WTC11 (cell line): ENCODE measurements at regions not wholly inside any gene's neighbourhood (a gene's known extent, or its start where the extent isn't known, plus 50 kb on each side); places are given as distances from the start of the nearest gene placed in this dataset.

Experiments used
- ATAC-seq: fragments of 200-7000 bp; cut with Tn5 transposase; 2 replicates; pipeline ENCODE4 v1.10.0; 2021; ENCODE audit warnings: mild to moderate bottlenecking, moderate library complexity
- CTCF ChIA-PET: fragments of 300-600 bp; sonication (Branson Sonifier 250); formaldehyde crosslinking; loops from one replicate; lab custom pipeline; 2021; ENCODE audit warnings: antibody characterized with exemption; lab: Charles Lee
- POLR2A ChIA-PET: fragments of 350-600 bp; sonication (Branson Sonifier 250); formaldehyde crosslinking; loops from one replicate; lab custom pipeline; 2021; ENCODE audit warnings: antibody characterized with exemption; lab: Charles Lee
- DNase-seq: peaks from one replicate; pipeline ENCODE4 v3.0.0; 2021; ENCODE audit warnings: low spot score
- H3K27ac Mint-ChIP-seq: 2 replicates; pipeline ENCODE4 v1.8.0; 2021; ENCODE audit warnings: mixed read lengths
- H3K27me3 Mint-ChIP-seq: 2 replicates; pipeline ENCODE4 v1.8.0; 2021; ENCODE audit warnings: low read depth, mild to moderate bottlenecking, moderate library complexity, mixed read lengths
- H3K36me3 Mint-ChIP-seq: 2 replicates; pipeline ENCODE4 v1.8.0; 2021; ENCODE audit warnings: mixed read lengths
- H3K4me1 Mint-ChIP-seq: 2 replicates; pipeline ENCODE4 v1.8.0; 2022; ENCODE audit warnings: mixed read lengths
- H3K4me3 Mint-ChIP-seq: 2 replicates; pipeline ENCODE4 v1.8.0; 2021; ENCODE audit warnings: mild to moderate bottlenecking, moderate library complexity, mixed read lengths
- H3K9me3 Mint-ChIP-seq: 2 replicates; pipeline ENCODE4 v1.8.0; 2021; ENCODE audit warnings: mixed read lengths
- ATF1 ChIP-seq: sonication (generic); formaldehyde crosslinking; IDR thresholded peaks from 2 replicates; pipeline ENCODE4 v1.8.1; 2023; ENCODE audit warnings: mild to moderate bottlenecking, moderate library complexity, missing genetic modification reagents
- FOXP1 ChIP-seq: sonication (generic); formaldehyde crosslinking; IDR thresholded peaks from 2 replicates; pipeline ENCODE4 v1.8.0; 2022; ENCODE audit warnings: missing genetic modification reagents, mild to moderate bottlenecking, moderate library complexity, borderline replicate concordance
- GABPB1 ChIP-seq: sonication (generic); formaldehyde crosslinking; IDR thresholded peaks from 2 replicates; pipeline ENCODE4 v1.8.1; 2023; ENCODE audit warnings: mild to moderate bottlenecking, missing genetic modification reagents
- GTF2I ChIP-seq: fragments of 250-450 bp; sonication (Bioruptor Pico); conservative IDR thresholded peaks from 2 replicates; pipeline ENCODE4 v1.4.0; 2021; ENCODE audit warnings: mild to moderate bottlenecking
- MXD4 ChIP-seq: fragments of 250-450 bp; sonication (Bioruptor Pico); IDR thresholded peaks from 2 replicates; pipeline ENCODE4 v1.8.0; 2021; ENCODE audit warnings: mild to moderate bottlenecking, moderate library complexity, borderline replicate concordance
- SMAD3 ChIP-seq: sonication (generic); formaldehyde crosslinking; IDR thresholded peaks from 2 replicates; pipeline ENCODE4 v1.8.0; 2022; ENCODE audit warnings: missing genetic modification reagents, mild to moderate bottlenecking, borderline replicate concordance
- SOX15 ChIP-seq: fragments of 250-450 bp; sonication (Bioruptor Pico); IDR thresholded peaks from 2 replicates; pipeline ENCODE4 v1.9.0; 2021; ENCODE audit warnings: mild to moderate bottlenecking
- TEAD1 ChIP-seq: sonication (generic); formaldehyde crosslinking; IDR thresholded peaks from 2 replicates; pipeline ENCODE4 v1.8.0; 2022; ENCODE audit warnings: mild to moderate bottlenecking, missing genetic modification reagents
- TP53 ChIP-seq: sonication (generic); formaldehyde crosslinking; IDR thresholded peaks from 2 replicates; pipeline ENCODE4 v1.8.1; 2023; ENCODE audit warnings: mild to moderate bottlenecking, missing genetic modification reagents
- ZNF219 ChIP-seq: sonication (generic); formaldehyde crosslinking; IDR thresholded peaks from 2 replicates; pipeline ENCODE4 v1.8.0; 2023; ENCODE audit warnings: missing genetic modification reagents, mild to moderate bottlenecking, borderline replicate concordance
- ZNF423 ChIP-seq: fragments of 250-450 bp; sonication (Bioruptor Pico); IDR thresholded peaks from 2 replicates; pipeline ENCODE4 v2.1.2; 2022; ENCODE audit warnings: mild to moderate bottlenecking, moderate library complexity
- ZNF671 ChIP-seq: fragments of 250-450 bp; sonication (Bioruptor Pico); IDR thresholded peaks from 2 replicates; pipeline ENCODE4 v1.8.0; 2021; ENCODE audit warnings: mild to moderate bottlenecking
- TF ChIP-seq, protein P1 (sequence below): sonication (generic); formaldehyde crosslinking; IDR thresholded peaks from 2 replicates; pipeline ENCODE4 v1.8.1; 2023; ENCODE audit warnings: mild to moderate bottlenecking, missing genetic modification reagents
- TF ChIP-seq, protein P2 (sequence below): fragments of 250-450 bp; sonication (Bioruptor Pico); IDR thresholded peaks from 2 replicates; pipeline ENCODE4 v2.1.2; 2022; ENCODE audit warnings: mild to moderate bottlenecking, moderate library complexity
- TF ChIP-seq, protein P3 (sequence below): fragments of 250-450 bp; sonication (Bioruptor Pico); IDR thresholded peaks from 2 replicates; pipeline ENCODE4 v1.9.0; 2021; ENCODE audit warnings: mild to moderate bottlenecking, borderline replicate concordance
- TF ChIP-seq, protein P4 (sequence below): sonication (generic); formaldehyde crosslinking; IDR thresholded peaks from 2 replicates; pipeline ENCODE4 v1.8.1; 2022; ENCODE audit warnings: missing genetic modification reagents, borderline replicate concordance
- TF ChIP-seq, protein P5 (sequence below): sonication (generic); formaldehyde crosslinking; IDR thresholded peaks from 2 replicates; pipeline ENCODE4 v1.8.1; 2023; ENCODE audit warnings: mild to moderate bottlenecking, missing genetic modification reagents, moderate library complexity
- TF ChIP-seq, protein P6 (sequence below): sonication (generic); formaldehyde crosslinking; IDR thresholded peaks from 2 replicates; pipeline ENCODE4 v1.8.1; 2022; ENCODE audit warnings: low read depth, missing genetic modification reagents, borderline replicate concordance
- TF ChIP-seq, protein P7 (sequence below): sonication (generic); formaldehyde crosslinking; IDR thresholded peaks from 2 replicates; pipeline ENCODE4 v1.8.1; 2023; ENCODE audit warnings: mild to moderate bottlenecking, missing genetic modification reagents
- TF ChIP-seq, protein P8 (sequence below): sonication (generic); formaldehyde crosslinking; IDR thresholded peaks from 2 replicates; pipeline ENCODE4 v1.8.0; 2022; ENCODE audit warnings: mild to moderate bottlenecking, missing genetic modification reagents

DNA sequence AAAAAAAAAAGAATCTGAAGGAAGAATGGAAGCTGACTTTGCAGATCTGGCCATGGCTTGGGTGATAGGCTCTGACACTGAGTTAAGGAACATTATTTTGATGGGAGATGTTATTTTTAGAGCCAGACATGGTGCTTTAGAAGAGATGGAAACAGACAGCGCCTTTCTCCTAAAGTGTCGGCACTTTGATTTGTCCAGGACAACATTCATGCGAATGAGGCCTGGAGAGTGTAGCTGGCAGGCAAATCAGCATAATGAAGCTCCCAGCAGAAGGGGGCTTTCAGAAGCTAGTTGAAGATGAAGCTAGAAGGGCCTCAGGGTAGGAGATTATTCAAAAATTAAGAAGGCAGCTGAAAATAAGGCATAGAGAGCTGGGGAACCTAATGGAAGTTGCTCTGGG, 397.7 kb downstream of the RWDD3 start (continued):
- no peak for TF ChIP-seq SMAD3 (CRISPR knock-in tag)
- TF ChIP-seq TP53: no peak
- TF ChIP-seq MXD4: no peak
- no peak for TF ChIP-seq FOXP1
- TF ChIP-seq, protein P1, sequence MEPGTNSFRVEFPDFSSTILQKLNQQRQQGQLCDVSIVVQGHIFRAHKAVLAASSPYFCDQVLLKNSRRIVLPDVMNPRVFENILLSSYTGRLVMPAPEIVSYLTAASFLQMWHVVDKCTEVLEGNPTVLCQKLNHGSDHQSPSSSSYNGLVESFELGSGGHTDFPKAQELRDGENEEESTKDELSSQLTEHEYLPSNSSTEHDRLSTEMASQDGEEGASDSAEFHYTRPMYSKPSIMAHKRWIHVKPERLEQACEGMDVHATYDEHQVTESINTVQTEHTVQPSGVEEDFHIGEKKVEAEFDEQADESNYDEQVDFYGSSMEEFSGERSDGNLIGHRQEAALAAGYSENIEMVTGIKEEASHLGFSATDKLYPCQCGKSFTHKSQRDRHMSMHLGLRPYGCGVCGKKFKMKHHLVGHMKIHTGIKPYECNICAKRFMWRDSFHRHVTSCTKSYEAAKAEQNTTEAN (CRISPR knock-in tag): no peak
- no peak for TF ChIP-seq ZNF219
- TF ChIP-seq, protein P2, sequence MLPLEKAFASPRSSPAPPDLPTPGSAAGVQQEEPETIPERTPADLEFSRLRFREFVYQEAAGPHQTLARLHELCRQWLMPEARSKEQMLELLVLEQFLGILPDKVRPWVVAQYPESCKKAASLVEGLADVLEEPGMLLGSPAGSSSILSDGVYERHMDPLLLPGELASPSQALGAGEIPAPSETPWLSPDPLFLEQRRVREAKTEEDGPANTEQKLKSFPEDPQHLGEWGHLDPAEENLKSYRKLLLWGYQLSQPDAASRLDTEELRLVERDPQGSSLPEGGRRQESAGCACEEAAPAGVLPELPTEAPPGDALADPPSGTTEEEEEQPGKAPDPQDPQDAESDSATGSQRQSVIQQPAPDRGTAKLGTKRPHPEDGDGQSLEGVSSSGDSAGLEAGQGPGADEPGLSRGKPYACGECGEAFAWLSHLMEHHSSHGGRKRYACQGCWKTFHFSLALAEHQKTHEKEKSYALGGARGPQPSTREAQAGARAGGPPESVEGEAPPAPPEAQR (CRISPR knock-in tag): no peak
- TF ChIP-seq, protein P3, sequence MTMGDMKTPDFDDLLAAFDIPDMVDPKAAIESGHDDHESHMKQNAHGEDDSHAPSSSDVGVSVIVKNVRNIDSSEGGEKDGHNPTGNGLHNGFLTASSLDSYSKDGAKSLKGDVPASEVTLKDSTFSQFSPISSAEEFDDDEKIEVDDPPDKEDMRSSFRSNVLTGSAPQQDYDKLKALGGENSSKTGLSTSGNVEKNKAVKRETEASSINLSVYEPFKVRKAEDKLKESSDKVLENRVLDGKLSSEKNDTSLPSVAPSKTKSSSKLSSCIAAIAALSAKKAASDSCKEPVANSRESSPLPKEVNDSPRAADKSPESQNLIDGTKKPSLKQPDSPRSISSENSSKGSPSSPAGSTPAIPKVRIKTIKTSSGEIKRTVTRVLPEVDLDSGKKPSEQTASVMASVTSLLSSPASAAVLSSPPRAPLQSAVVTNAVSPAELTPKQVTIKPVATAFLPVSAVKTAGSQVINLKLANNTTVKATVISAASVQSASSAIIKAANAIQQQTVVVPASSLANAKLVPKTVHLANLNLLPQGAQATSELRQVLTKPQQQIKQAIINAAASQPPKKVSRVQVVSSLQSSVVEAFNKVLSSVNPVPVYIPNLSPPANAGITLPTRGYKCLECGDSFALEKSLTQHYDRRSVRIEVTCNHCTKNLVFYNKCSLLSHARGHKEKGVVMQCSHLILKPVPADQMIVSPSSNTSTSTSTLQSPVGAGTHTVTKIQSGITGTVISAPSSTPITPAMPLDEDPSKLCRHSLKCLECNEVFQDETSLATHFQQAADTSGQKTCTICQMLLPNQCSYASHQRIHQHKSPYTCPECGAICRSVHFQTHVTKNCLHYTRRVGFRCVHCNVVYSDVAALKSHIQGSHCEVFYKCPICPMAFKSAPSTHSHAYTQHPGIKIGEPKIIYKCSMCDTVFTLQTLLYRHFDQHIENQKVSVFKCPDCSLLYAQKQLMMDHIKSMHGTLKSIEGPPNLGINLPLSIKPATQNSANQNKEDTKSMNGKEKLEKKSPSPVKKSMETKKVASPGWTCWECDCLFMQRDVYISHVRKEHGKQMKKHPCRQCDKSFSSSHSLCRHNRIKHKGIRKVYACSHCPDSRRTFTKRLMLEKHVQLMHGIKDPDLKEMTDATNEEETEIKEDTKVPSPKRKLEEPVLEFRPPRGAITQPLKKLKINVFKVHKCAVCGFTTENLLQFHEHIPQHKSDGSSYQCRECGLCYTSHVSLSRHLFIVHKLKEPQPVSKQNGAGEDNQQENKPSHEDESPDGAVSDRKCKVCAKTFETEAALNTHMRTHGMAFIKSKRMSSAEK (CRISPR knock-in tag): no peak
- TF ChIP-seq, protein P4, sequence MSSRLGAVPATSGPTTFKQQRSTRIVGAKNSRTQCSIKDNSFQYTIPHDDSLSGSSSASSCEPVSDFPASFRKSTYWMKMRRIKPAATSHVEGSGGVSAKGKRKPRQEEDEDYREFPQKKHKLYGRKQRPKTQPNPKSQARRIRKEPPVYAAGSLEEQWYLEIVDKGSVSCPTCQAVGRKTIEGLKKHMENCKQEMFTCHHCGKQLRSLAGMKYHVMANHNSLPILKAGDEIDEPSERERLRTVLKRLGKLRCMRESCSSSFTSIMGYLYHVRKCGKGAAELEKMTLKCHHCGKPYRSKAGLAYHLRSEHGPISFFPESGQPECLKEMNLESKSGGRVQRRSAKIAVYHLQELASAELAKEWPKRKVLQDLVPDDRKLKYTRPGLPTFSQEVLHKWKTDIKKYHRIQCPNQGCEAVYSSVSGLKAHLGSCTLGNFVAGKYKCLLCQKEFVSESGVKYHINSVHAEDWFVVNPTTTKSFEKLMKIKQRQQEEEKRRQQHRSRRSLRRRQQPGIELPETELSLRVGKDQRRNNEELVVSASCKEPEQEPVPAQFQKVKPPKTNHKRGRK (CRISPR knock-in tag): no peak
- TF ChIP-seq, protein P5, sequence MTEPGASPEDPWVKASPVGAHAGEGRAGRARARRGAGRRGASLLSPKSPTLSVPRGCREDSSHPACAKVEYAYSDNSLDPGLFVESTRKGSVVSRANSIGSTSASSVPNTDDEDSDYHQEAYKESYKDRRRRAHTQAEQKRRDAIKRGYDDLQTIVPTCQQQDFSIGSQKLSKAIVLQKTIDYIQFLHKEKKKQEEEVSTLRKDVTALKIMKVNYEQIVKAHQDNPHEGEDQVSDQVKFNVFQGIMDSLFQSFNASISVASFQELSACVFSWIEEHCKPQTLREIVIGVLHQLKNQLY (CRISPR knock-in tag): no peak
- TF ChIP-seq, protein P6, sequence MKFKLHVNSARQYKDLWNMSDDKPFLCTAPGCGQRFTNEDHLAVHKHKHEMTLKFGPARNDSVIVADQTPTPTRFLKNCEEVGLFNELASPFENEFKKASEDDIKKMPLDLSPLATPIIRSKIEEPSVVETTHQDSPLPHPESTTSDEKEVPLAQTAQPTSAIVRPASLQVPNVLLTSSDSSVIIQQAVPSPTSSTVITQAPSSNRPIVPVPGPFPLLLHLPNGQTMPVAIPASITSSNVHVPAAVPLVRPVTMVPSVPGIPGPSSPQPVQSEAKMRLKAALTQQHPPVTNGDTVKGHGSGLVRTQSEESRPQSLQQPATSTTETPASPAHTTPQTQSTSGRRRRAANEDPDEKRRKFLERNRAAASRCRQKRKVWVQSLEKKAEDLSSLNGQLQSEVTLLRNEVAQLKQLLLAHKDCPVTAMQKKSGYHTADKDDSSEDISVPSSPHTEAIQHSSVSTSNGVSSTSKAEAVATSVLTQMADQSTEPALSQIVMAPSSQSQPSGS (CRISPR knock-in tag): no peak
- no peak for TF ChIP-seq GABPB1 (CRISPR knock-in tag)
- no peak for TF ChIP-seq ZNF423 (CRISPR knock-in tag)
- TF ChIP-seq SOX15 (CRISPR knock-in tag): no peak

DNA sequence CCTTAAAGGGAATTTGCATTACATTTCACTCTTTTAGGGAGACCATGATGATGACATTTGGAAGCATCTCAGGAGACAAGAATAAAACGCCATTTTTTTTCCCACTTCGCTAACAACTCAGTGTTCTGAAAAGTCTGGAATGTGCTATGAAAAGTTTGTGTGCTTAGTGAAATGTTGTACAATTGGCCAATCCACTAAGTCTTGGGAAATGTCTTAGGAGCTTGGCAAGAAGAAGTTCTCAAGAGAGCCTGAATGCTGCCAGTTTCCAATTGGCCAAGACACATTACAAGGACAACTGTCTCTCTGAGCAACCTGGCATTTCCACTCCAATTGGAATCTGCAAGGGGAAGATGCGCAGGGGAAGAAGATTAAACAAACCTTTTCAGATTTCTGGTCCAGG, 401.8 kb downstream of the RWDD3 start:
- Mint-ChIP-seq H3K36me3 (no peaks in the 10 kb centered on the region), H3K4me1 (peaks cover 9% of the 10 kb centered on the region), H3K4me3 (no peak overlapping the region), H3K9me3 (peaks cover 3% of the 10 kb centered on the region), H3K27ac (no peak overlapping the region), H3K27me3 (no peaks in the 10 kb centered on the region)
- DNase-seq (no peak), ATAC-seq (no peak)
- POLR2A ChIA-PET: no interaction called here
- CTCF ChIA-PET: no interaction called here
- TF ChIP-seq ZNF671 (no peak), TEAD1 (no peak), ATF1 (CRISPR knock-in tag) (no peak), GTF2I (no peak), MXD4 (no peak), SOX15 (CRISPR knock-in tag) (no peak)
- TF ChIP-seq, protein P7, sequence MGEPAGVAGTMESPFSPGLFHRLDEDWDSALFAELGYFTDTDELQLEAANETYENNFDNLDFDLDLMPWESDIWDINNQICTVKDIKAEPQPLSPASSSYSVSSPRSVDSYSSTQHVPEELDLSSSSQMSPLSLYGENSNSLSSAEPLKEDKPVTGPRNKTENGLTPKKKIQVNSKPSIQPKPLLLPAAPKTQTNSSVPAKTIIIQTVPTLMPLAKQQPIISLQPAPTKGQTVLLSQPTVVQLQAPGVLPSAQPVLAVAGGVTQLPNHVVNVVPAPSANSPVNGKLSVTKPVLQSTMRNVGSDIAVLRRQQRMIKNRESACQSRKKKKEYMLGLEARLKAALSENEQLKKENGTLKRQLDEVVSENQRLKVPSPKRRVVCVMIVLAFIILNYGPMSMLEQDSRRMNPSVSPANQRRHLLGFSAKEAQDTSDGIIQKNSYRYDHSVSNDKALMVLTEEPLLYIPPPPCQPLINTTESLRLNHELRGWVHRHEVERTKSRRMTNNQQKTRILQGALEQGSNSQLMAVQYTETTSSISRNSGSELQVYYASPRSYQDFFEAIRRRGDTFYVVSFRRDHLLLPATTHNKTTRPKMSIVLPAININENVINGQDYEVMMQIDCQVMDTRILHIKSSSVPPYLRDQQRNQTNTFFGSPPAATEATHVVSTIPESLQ: no peak
- TF ChIP-seq, protein P8, sequence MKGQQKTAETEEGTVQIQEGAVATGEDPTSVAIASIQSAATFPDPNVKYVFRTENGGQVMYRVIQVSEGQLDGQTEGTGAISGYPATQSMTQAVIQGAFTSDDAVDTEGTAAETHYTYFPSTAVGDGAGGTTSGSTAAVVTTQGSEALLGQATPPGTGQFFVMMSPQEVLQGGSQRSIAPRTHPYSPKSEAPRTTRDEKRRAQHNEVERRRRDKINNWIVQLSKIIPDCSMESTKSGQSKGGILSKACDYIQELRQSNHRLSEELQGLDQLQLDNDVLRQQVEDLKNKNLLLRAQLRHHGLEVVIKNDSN (CRISPR knock-in tag): no peak
